ENCODE measurements at regions not wholly inside any gene's neighbourhood (a gene's known extent, or its start where the extent isn't known, plus 50 kb on each side); places are given as distances from the start of the nearest gene placed in this dataset.

GRCh38 chr3:87614998-87615397 lies 338.6 kb upstream of the POU1F1 start:
- Histone ChIP-seq H4K8ac (ENCODE audit: low read depth in 2 of 2, low read length in 2 of 2) (no peak overlapping the region), H2BK120ac (ENCODE audit: low read depth, low read length) (no peak overlapping the region), H3K27me3 (ENCODE audit: control insufficient read depth, insufficient read depth, low read length) (no peaks in the 10 kb centered on the region), H3K9me3 (ENCODE audit: control insufficient read depth, insufficient read depth, low read length) (peaks cover 19% of the 10 kb centered on the region), H2BK20ac (ENCODE audit: low read depth, low read length) (no peak overlapping the region), H4K5ac (ENCODE audit: low read depth, low read length) (no peak overlapping the region), H3K4me2 (ENCODE audit: low read depth, low read length) (no peak overlapping the region), H3K23ac (ENCODE audit: low read depth, low read length) (no peak overlapping the region), H4K20me1 (ENCODE audit: insufficient read depth, low read length) (no peaks in the 10 kb centered on the region), H3K79me1 (ENCODE audit: low read depth in 1 of 2, low read length in 2 of 2) (no peaks in the 10 kb centered on the region), H4K91ac (ENCODE audit: insufficient read depth, low read depth, low read length) (no peak overlapping the region), H3K18ac (ENCODE audit: low read depth, low read length) (no peak overlapping the region), H3K14ac (replicated peaks; ENCODE audit: low read depth, low read length) (no peak overlapping the region), H3K4me3 (ENCODE audit: insufficient read depth, low read depth, low read length) (no peak overlapping the region), H2BK5ac (ENCODE audit: low read depth, low read length, poor library complexity, severe bottlenecking) (no peak overlapping the region), H3K27ac (ENCODE audit: insufficient read depth, low read length) (no peak overlapping the region), H2BK15ac (ENCODE audit: low read depth, low read length) (no peak overlapping the region), H2AFZ (replicated peaks; ENCODE audit: low read length, poor library complexity) (no peak overlapping the region), H3K9ac (ENCODE audit: low read depth, low read length) (no peak overlapping the region), H3K4ac (ENCODE audit: low read depth, low read length) (no peak overlapping the region), H3K36me3 (ENCODE audit: control insufficient read depth, insufficient read depth, low read length) (no peaks in the 10 kb centered on the region), H2AK9ac (replicated peaks; ENCODE audit: low read depth, low read length, poor library complexity) (no peak overlapping the region), H3K9me1 (ENCODE audit: insufficient read depth, low read length) (no peaks in the 10 kb centered on the region), H3K56ac (ENCODE audit: extremely low read depth, insufficient read depth, low read length) (no peak overlapping the region), H2AK5ac (ENCODE audit: low read depth, low read length) (no peak overlapping the region), H3K4me1 (ENCODE audit: control insufficient read depth, insufficient read depth, low read length) (no peaks in the 10 kb centered on the region)
- intact Hi-C loops (cut with micrococcal nuclease), result loop anchor here (2.0 kb wide), 1 partner anchor 152 kb away; no protein-coding TSS in a partner anchor
- dilution Hi-C loops (cut with HindIII; ENCODE audit: low sequenced_read_pairs, unreplicated experiment), result no loop called here
- CTCF ChIA-PET, result no interaction called here
- POLR2A ChIA-PET (ENCODE audit: unreplicated experiment), result no interaction called here
- 69% methylated on average over 4 of the region's 4 CpGs; no CpG with 5 or more reads in 1 of the 2 experiments for WGBS, 2 experiments (ENCODE audit: extremely low coverage in 2 of 2, insufficient read length in 1 of 2)
- no peak for ATAC-seq (ENCODE audit: low read depth)
- TF ChIP-seq FOS (IDR thresholded peaks at IDR 0.05; ENCODE audit: low read depth, low read length) (no peak), RCOR1 (IDR thresholded peaks at IDR 0.05; ENCODE audit: insufficient replicate concordance, low read length) (no peak), USF2 (IDR thresholded peaks at IDR 0.05; ENCODE audit: low read depth, low read length) (no peak), SMC3 (IDR thresholded peaks at IDR 0.05; ENCODE audit: low read depth, low read length) (no peak), BHLHE40 (IDR thresholded peaks at IDR 0.05; ENCODE audit: low read depth, low read length) (no peak), CTCF (conservative IDR thresholded peaks at IDR 0.05; ENCODE audit: low read depth, low read length) (no peak), CHD1 (IDR thresholded peaks at IDR 0.05; ENCODE audit: low read depth, low read length) (no peak), CEBPB (IDR thresholded peaks at IDR 0.05; ENCODE audit: low read depth, low read length) (no peak), MAFK (IDR thresholded peaks at IDR 0.05; ENCODE audit: low read depth, low read length) (no peak), NFE2L2 (IDR thresholded peaks at IDR 0.05; ENCODE audit: low read depth, low read length) (no peak), MXI1 (IDR thresholded peaks at IDR 0.05; ENCODE audit: borderline replicate concordance, low read depth, low read length) (no peak), ELK1 (IDR thresholded peaks at IDR 0.05; ENCODE audit: borderline replicate concordance, low read depth, low read length) (no peak), MAZ (IDR thresholded peaks at IDR 0.05; ENCODE audit: borderline replicate concordance, low read depth, low read length) (no peak)
- DNase-seq, result no peak
- BruUV-seq (replicated peaks), result no TSS peak
- in situ Hi-C loops (cut with MboI; ENCODE audit: low sequenced_read_pairs), result no loop called here

All from IMR-90 (cell line).